HG03558 (cell line): ENCODE measurements at regions not wholly inside any gene's neighbourhood (a gene's known extent, or its start where the extent isn't known, plus 50 kb on each side); places are given as distances from the start of the nearest gene placed in this dataset.

Experiments used
- ATAC-seq: cut with Tn5 transposase; IDR thresholded peaks from one replicate; pipeline ENCODE4 v1.9.1; 2021; ENCODE audit warnings: moderate number of reproducible peaks; ENCODE audit not compliant: unreplicated experiment; ENCODE audit errors: extremely low read depth

DNA sequence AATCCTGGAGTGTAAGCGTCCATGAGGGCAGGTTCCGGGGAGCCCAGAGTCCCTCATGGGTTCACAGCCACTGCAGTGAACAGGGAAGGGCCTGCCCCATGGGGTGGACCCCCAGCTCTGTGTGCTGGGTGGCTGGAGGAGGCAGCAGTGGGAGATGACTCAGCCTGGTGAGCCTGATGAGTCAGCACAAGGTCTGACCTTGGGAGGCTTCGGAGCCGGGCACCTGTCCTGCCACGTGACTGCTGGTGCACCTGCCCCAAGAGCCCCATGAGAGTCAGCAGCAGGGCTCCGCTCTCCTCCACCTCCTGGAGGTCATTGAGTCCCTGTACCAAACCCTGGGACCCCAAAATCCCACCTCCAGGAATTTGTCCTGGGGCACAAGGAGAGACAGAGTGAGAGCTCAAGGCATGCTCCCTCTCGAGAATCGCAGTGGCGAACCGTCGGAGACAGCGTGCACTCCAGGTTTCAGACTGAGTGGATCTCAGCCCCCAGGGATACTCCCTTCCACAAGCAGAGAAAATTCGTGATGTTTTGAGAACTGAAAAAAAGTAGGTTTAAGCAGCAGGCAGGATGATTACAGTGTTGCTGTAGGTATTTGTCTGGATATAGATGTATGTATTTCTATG lies 1221.7 kb downstream of the BRD1 start:
- no peak for ATAC-seq

DNA sequence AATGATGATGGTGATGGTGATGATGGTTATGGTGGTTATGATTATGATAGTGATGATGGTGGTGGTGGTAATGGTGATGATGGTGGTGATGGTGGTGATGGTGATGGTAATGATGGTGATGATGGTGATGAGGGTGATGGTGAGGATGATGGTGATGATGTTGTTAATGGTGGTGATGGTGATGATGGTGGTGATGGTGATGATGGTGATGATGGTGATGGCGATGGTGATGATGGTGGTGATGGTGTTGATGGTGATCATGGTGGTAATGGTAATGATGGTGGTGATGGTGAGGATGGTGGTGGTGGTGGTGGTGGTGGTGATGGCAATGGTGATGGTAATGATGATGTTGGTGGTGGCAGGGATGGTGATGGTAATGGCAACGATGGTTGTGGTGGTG lies 1222.5 kb downstream of the BRD1 start:
- ATAC-seq = no peak

DNA sequence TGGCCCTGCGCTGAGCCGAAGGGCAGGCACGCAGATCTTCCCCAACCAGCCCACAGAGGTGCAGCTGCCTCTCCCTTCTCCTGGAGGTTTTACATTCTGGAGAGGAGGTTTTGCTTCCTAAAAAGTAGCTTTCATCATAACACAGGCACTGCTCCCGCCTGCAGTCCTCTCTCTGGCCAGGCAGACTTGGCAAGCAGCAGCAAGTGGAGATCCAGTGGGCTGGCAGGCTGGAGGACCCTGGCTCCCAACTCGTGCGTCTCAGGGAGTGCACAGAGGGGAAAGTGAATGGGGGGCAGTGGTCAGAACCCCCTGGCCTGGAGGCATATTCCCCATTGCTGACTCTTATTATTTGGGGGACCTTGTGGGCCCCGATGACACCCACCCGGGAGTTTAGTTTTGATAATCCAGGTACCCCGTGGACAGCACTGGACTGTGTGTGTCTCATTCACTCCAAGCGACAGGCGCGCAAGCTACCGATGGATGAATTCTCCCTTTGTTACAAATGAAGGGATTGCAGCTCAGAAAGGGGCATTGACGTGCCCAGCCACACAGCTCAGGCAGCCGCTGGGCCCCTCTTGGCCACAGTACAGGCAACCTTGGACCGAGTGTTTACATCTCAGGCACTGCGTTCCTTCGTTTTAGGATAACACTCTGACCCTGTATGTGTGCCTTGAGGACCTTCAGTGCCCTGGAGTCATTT lies 1223.9 kb downstream of the BRD1 start:
- ATAC-seq = no peak

DNA sequence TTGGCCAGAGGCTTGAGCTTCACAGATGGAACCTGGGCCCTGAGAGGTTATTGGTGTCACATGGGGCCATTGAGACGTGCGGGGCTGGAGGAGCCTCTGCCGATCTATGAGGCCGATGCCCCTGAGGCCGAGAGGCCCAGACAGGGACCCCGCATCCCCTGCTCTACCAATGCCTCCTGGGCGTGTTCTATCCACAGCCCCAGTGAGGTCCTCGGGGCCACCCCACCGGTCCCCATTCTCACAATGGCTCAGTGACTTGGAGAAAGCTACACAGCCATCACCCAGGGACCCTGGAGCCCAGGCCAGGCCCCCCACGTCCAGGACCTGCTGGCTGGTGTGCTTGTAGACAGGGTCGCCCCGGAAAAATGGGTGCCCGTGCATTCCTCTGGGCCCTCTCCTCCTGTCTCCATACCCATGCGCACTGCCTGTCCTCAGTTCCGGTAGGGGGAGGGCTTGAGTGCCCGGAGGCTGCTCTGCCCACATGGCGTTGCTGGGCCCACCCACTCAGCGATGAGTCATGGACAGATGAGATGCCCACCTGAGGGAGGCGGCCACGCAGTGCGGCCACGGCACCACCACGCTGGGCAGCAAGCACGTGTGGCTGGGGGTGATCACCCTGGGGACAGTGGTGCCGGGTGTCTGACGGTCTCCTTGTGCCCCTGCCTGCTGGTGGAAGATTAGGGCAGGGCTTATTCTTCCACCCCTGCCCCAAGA lies 1224.7 kb downstream of the BRD1 start:
- ATAC-seq = no peak

DNA sequence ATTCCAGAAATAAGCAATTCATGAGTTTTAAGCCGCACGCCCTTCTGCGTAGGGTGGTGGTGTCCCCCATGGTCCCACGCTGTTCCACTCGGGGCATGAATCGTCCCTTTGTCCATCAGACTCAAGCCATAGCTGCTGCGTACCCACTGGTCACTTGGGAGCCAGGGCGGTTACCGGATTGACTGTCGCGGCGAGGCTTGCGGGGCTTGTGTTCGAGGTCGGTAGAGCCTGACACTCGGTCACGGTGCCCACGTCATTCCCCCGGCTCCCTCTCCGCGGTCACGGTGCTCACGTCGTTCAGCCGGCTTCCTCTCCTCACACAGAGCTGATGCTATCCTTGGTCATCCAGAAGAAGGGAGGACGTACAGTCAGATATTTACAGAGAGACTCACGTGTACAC lies 1227.0 kb downstream of the BRD1 start:
- no peak for ATAC-seq

DNA sequence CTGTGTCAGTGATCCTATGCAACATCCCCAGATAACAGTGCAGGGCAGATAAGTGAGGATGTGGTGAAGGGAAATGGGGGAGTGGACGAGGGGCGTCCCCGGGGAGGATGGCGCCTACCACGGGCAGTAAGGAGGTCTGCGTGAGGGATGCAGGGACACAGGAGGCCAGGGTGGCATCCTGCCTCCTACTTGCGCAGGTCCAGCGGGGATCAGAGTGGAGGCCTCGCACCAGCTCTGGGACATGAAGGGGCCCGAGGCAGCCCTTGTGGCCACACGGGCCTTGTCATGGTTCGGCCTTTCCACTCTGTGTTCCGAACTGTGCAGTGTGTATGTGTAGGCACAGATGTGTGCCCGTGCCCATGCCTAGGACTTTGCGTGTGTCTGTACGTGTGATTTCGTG lies 1227.5 kb downstream of the BRD1 start:
- ATAC-seq = no peak

DNA sequence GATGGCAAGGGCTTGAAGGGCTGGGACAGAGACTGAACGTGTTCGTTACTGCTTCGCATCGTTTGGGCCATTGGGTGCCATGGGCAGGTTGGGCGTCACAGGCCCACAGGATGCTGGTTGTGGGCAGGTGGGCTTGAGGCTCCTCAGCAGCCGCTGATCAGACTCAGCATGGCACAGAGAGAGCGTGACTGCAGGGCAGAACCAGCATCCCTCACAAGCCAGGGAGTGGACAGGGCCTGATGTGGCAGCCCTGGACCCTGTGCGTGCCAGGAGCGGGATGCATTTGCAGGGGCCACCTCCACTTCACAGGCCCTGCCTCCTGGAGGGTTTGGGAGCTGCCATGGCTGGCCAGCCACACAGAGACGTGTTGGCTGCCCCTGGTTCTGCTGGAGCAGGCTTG lies 1228.3 kb downstream of the BRD1 start:
- ATAC-seq = no peak

DNA sequence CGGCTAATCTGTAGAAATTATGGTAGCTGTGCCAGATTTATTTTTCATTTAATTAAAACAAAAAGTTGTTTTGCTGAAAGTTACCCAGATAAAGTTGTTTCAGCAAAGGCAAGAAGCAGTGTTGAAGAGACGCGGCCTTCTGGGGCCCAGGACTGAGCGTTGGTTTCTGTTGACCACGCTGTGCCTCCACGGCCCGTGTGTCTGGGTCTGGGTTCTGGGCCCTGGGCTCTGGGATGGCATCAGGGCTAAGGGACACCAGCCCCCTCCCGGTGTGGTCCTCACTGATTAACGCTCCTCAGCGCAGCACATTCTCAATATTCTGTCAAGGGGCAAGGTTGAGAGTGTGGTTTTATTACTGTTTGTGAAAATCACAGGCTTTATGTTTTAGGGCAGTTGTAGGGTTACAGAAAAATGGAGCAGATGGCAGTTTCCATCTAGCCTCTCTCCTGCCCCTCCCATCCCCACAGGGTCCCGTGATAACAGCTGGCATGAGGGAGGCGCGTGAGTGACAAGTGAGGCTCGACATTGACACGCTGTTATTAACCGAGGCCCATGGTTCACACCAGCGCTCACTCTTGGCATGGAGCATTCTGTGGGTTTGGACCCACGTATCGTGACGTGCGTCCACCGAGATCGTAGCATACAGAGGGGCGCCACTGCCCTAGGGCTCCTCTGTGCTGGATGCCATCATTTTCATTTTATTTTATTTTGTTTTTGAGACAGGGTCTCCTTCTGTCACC lies 1231.4 kb downstream of the BRD1 start:
- ATAC-seq = no peak

DNA sequence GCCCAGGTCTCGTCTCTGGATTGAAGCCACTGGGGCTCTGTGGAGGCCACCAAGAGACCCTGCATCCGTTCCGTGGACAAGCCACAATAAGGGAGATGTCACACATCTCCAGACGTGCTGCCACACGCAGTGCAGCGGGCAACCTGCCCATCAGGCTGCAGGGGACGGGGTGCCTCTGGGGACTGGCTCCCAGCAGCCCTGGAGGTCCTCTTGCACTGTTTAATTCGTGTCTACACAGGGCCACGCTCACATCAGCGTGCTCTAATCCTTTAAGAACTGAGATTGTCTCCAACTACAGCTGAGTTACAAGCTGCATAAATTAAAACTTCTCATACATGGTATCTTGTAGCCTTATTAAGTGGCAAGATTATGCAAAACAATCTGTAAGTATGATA lies 1232.2 kb downstream of the BRD1 start:
- ATAC-seq = no peak

DNA sequence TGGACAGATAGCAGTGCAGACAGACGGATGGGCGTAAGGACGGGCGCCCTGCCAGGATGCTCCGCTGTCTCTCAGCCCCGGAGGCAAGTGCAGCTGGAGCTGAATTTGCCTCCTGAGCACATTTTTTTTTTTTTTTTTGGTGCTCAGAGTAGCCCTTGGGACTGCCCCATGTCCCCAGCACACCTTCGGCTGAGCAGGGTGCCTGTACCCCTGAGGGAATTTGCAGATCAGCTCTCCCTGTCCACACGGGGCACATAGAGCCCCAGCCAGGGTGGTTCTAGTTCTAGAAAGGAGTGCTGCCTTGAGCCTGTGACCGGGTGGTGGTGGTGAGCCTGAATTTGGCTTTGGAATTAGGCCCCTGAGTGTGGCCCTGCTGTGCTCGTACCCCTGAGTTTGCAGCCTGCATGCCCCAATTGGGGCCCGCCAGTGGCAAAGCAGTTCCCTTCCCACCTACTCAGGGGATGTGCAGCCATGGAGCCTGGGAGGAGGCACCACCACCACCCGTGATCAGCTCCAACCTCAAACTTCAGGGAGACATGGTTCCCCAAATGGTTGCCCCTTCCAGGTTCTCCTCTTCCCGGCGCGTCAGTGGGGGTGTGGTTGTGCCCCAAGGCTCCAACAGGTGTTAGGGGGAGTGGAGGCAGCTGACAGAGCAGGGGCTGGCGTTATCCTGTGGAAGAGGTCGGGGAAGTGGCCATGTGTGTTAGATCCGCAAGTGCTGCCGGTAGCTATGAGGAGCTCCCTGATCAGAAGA lies 1232.7 kb downstream of the BRD1 start:
- ATAC-seq = no peak

DNA sequence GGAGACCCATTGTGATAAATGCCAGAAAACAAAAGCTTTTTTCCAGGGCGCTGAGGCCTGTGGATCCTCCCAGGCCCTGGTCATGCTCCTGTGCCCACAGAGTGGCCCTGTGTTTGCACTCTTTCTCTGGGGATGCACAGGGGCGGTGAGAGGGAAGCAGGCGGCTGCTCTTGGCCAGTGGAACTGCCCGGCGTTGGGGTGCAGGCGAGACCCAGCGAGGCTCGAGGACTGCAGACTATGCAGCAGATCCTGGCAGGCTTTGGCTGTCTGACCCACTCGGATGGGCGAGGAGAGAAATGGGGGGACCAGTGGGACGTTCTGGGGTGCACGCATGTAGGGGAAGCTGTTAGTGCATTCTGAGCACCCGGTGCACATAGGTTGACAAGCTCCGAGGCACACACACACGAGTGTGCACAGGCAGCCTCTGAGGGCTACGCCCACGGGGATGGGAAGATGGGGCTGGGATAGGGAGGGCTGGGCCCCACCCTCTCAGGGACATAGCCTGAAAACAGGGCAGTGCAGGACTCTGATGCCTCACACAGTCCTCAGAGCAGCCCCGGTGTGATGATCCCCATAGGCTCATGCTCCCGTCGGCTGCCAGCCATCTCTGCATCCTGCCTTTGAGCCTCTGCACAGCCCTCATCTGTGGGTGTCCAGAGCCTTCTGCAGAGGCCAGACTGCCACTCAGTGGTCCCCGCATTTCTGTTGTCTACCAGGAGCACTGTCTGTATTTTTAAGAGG lies 1233.5 kb downstream of the BRD1 start:
- no peak for ATAC-seq

DNA sequence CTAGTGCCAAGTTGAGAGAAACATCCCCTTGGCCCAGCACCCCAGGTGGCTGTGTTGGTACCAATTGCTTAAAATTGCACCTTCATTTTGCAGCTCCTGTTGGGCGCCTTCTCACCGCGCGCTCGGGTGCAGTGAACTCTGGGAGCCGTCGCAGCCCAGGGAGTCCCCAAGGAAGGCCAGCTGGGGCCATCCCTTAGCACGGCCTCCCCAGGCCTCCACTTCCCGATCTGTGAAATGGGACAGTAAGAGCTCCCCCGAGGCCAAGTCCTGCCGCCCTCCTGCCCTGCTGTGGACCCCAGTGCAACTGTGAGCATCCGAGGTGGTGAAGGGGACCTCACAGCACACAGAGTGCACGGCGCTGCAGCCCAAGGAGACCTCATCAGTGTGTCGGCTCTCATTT lies 1234.1 kb downstream of the BRD1 start:
- no peak for ATAC-seq

DNA sequence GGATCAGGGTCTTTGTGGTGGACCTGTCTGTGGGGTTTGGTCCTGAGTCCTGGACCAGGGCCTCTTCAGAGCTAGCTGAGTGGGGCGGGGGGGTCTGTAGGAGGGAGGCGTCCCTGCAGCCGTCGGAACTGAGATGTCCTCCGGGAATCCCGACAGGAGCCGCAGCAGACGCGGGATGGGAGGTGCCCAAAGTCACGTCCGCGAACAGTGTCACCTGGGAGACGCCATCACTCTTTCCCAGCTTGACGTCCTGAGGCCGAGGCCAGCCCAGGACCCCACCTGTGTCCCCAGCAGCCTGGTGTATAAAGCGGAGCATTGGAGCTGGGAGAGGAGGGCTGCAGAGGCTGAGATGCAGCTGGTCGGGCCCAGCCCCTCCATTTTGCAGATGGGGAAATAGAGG lies 1234.7 kb downstream of the BRD1 start:
- ATAC-seq = no peak

DNA sequence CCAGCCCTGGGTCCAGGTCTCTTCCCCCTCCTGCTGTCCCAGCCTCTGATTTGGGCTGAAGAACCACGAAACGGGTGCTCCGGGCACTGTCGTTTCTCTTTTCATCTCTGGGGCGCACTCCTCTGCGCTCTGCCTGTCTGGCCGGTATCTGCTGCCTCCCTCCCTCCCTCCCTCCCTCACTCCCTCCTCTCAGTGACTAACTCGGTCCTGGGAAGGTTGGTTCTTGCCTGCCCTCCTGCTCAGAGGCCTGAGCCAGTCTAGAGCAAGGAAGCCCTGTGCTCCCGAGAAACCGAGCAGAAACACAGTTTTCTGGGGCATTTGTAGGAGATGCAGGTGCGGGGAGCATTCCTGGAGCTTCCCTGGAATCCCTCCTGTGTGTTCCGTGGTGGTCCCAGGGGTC lies 1235.2 kb downstream of the BRD1 start:
- no peak for ATAC-seq

DNA sequence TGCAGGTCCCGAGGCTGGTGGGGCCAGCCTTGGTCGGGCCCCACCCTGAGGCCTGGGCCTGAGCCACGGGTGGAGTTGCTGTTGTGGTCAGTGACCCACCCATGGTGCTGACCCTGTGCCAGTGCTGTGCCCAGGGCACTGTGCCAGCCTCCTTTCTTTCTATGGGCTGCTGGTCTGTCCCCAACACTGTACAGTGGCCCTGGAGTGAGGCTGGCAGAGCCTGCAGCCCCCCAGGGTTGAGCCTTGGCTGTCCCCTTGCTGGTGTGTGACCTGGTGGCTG lies 1235.7 kb downstream of the BRD1 start:
- no peak for ATAC-seq

DNA sequence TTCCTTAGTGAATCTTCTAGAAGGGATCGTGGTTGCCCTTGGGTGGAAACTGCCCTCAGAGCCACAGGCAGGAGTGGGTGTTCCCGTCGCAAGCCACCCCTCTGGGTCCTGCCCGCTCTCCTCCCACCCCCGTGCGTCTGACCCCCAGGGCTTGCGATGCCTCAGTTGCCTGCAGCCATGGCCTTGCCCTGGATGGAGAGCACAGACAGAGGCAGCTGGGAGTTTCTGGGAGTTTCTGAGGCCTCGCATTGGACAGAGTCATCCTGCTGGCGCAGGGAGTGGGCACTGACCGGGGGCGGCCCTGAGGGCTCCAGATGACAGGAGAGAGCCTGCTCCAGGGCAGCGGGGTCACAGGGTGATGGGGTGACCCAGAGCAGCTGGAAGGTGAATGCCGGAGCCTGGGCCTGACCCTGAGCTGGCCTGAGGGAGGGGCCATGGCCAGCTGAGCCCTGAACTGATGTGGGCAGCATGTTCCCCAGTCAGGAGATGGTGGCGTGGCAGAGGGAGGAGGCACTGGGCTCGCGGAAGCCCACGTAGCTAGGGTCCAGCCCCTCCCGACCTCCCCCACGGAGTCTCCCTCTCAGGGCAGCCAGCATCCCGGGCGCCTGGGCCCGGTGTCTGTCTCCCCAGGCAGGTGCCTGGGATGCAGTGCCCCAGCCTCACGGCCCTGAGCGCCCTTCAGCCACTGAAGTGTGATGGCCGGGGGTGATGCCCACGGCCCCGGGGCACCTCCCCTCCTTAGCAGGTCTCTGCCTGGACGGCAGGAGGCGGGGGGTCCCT lies 1236.2 kb downstream of the BRD1 start:
- ATAC-seq = no peak

DNA sequence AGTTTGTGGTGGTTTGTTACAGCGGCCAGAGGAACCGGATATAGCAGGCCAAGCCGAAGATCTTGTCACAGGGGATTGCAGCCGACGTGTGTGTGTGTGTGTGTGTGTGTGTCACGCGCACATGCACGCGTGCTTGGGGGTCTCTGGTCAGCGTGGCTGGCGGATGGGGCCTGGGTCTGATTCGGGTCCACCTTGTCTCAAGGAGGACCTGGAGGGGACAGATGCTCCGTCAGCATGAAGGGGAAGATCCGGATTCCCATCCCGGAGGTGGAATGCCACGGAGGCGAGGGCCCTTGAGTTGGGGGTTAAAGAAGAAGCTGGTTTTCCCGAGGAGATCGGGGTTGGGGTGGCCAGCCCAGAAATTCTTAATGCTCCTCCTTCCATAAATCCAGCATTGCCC lies 1237.8 kb downstream of the BRD1 start:
- ATAC-seq = no peak

DNA sequence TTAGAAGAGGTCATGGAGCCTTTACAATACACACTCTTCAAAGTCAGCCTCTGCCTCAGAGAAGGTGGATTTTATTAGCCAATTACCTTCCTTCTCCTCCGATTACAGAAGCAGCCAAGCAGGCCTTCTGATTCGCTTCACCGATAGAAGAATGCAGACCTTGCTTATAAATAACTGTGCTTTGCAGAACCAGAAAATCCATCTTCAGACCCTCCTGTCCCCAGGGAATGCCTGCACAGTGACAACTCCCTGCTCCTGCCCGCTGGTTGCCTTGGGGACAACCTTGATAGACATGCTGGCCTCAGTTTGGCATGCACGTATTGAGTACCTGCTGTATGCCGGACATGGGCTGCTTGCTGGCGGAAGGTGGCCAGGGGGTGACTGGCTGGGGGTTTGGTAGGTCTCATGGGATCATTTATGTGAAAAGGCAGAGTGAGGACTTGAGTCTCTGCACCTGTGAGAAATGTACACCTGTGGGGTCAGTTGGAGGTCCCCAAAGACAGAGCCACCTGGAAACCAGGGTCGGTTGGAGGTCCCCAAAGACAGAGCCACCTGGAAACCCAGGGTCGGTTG lies 1238.7 kb downstream of the BRD1 start:
- no peak for ATAC-seq
